OCI-LY7 (cell line): ENCODE measurements at regions not wholly inside any gene's neighbourhood (a gene's known extent, or its start where the extent isn't known, plus 50 kb on each side); places are given as distances from the start of the nearest gene placed in this dataset.

Source experiments
- BruUV-seq: library from RNA; stranded (reverse); fragments of 400-500 nt; replicated peaks from 2 replicates; lab custom pipeline; 2021; lab: Mats Ljungman, UMichigan
- CTCF ChIA-PET: fragments of 300-600 bp; sonication (Branson Sonifier 250); formaldehyde crosslinking; loops from one replicate; lab custom pipeline; 2022; ENCODE audit warnings: antibody characterized with exemption; ENCODE audit not compliant: unreplicated experiment; lab: Charles Lee
- POLR2A ChIA-PET: fragments of 300-600 bp; sonication (Branson Sonifier 250); formaldehyde crosslinking; loops from one replicate; lab custom pipeline; 2022; ENCODE audit warnings: antibody characterized with exemption; lab: Charles Lee
- DNase-seq: peaks from one replicate; pipeline ENCODE4 v3.0.0-alpha.2; 2015; ENCODE audit warnings: low spot score
- H2AFZ ChIP-seq: fragments of 200-600 bp; sonication (generic), shearing (Covaris generic); 2 replicates; pipeline ENCODE4 v1.6.1; 2014; ENCODE audit warnings: mild to moderate bottlenecking, antibody characterized with exemption, low read length, moderate library complexity
- H3K27ac ChIP-seq: fragments of 200-600 bp; sonication (generic); 2 replicates; pipeline ENCODE4 v1.5.1; 2014; ENCODE audit warnings: mixed run types, low read depth, mild to moderate bottlenecking, moderate library complexity, low read length, inconsistent platforms; ENCODE audit not compliant: poor library complexity, severe bottlenecking
- H3K36me3 ChIP-seq: fragments of 200-600 bp; sonication (generic); 2 replicates; pipeline ENCODE4 v1.6.1; 2014; ENCODE audit warnings: mild to moderate bottlenecking, antibody characterized with exemption, low read length, moderate library complexity, mixed read lengths; ENCODE audit not compliant: insufficient read depth
- H3K4me1 ChIP-seq: fragments of 200-600 bp; sonication (generic); 2 replicates; pipeline ENCODE4 v1.5.1; 2014; ENCODE audit warnings: mild to moderate bottlenecking, low read length; ENCODE audit not compliant: insufficient read depth, poor library complexity, severe bottlenecking
- H3K4me2 ChIP-seq: fragments of 200-600 bp; sonication (generic); 2 replicates; pipeline ENCODE4 v1.6.1; 2014; ENCODE audit warnings: mild to moderate bottlenecking, low read length
- H3K4me3 ChIP-seq: fragments of 200-600 bp; sonication (generic); 2 replicates; pipeline ENCODE4 v1.5.1; 2014; ENCODE audit warnings: mild to moderate bottlenecking, low read depth, low read length; ENCODE audit not compliant: poor library complexity, severe bottlenecking
- H3K79me2 ChIP-seq: fragments of 200-600 bp; sonication (generic); 2 replicates; pipeline ENCODE4 v1.6.1; 2016; ENCODE audit warnings: low read depth, mild to moderate bottlenecking, low read length, moderate library complexity, mixed read lengths; ENCODE audit not compliant: insufficient read depth
- H3K9me2 ChIP-seq: fragments of 200-600 bp; sonication (generic); 2 replicates; pipeline ENCODE4 v1.6.1; 2016; ENCODE audit warnings: mild to moderate bottlenecking, low read length, mixed read lengths; ENCODE audit not compliant: insufficient read depth
- H3K9me3 ChIP-seq: fragments of 200-600 bp; sonication (generic); 2 replicates; pipeline ENCODE4 v1.6.1; 2014; ENCODE audit warnings: mild to moderate bottlenecking, mixed run types, low read length, mixed read lengths
- H4K20me1 ChIP-seq: fragments of 200-600 bp; sonication (generic); 2 replicates; pipeline ENCODE4 v1.6.1; 2014; ENCODE audit warnings: mild to moderate bottlenecking, antibody characterized with exemption, low read length, moderate library complexity, mixed read lengths; ENCODE audit not compliant: insufficient read depth
- EZH2phosphoT487 ChIP-seq: fragments of 200-600 bp; sonication (generic); IDR thresholded peaks from 2 replicates; pipeline ENCODE4 v1.6.1; 2018; ENCODE audit warnings: low read depth, borderline replicate concordance, mild to moderate bottlenecking, mixed run types, antibody characterized with exemption, low read length, moderate library complexity, mixed read lengths
- intact Hi-C: fragments of 100-400 bp; cut with micrococcal nuclease; formaldehyde crosslinking; loops from one replicate; pipeline ENCODE4 v1.10.0; 2022; ENCODE audit not compliant: unreplicated experiment
- TF ChIP-seq, protein P1 (sequence below): fragments of 200-600 bp; sonication (generic); conservative IDR thresholded peaks from 2 replicates; pipeline ENCODE4 v1.5.1; 2014; ENCODE audit warnings: mild to moderate bottlenecking, antibody characterized with exemption, low read length, moderate library complexity, mixed read lengths

DNA sequence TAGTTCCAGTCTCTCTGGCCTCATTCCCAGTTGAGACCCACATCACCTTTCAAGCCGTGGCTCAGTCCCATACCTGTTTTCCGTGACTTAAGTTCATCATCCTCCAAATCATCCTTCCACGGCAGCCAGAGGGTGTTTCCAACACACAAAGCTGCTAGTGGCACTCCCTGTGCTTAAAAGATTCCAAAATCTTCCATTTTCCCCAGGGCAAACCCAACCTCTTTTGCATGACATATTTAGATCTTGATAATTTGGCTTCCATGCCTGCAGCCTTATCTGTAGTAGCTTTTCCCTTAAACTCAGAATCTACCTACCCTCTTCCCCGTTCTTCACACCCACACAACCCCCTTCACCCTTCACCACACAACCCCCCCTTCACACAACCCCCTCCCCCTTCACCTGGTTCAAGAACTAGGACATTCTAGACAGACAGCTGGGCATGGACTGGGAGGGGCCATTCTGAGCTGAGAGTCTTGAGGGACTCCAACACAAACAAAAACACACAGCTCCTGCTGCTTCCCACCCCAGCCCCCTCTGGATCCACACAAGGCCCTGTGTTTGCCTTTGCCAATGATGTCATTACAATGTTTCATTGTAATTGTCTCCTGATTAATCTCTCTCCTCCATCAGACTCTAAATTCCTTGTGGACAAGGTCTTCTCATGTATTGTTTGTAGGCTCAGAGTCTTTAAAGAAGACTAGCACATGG lies 268.2 kb downstream of the SH3GL2 start:
- Histone ChIP-seq H3K36me3 (no peaks in the 10 kb centered on the region), H3K4me2 (no peak overlapping the region), H4K20me1 (no peaks in the 10 kb centered on the region), H3K4me1 (no peaks in the 10 kb centered on the region), H3K27ac (no peak overlapping the region), H3K9me2 (no peaks in the 10 kb centered on the region), H3K9me3 (no peaks in the 10 kb centered on the region), H3K79me2 (no peaks in the 10 kb centered on the region), H3K4me3 (no peak overlapping the region), H2AFZ (no peak overlapping the region)
- BruUV-seq, result no TSS peak
- TF ChIP-seq EZH2phosphoT487, result no peak
- TF ChIP-seq, protein P1, sequence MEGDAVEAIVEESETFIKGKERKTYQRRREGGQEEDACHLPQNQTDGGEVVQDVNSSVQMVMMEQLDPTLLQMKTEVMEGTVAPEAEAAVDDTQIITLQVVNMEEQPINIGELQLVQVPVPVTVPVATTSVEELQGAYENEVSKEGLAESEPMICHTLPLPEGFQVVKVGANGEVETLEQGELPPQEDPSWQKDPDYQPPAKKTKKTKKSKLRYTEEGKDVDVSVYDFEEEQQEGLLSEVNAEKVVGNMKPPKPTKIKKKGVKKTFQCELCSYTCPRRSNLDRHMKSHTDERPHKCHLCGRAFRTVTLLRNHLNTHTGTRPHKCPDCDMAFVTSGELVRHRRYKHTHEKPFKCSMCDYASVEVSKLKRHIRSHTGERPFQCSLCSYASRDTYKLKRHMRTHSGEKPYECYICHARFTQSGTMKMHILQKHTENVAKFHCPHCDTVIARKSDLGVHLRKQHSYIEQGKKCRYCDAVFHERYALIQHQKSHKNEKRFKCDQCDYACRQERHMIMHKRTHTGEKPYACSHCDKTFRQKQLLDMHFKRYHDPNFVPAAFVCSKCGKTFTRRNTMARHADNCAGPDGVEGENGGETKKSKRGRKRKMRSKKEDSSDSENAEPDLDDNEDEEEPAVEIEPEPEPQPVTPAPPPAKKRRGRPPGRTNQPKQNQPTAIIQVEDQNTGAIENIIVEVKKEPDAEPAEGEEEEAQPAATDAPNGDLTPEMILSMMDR, result no peak
- CTCF ChIA-PET, result no interaction called here
- POLR2A ChIA-PET, result no interaction called here
- intact Hi-C loops, result no loop called here
- DNase-seq, result no peak

DNA sequence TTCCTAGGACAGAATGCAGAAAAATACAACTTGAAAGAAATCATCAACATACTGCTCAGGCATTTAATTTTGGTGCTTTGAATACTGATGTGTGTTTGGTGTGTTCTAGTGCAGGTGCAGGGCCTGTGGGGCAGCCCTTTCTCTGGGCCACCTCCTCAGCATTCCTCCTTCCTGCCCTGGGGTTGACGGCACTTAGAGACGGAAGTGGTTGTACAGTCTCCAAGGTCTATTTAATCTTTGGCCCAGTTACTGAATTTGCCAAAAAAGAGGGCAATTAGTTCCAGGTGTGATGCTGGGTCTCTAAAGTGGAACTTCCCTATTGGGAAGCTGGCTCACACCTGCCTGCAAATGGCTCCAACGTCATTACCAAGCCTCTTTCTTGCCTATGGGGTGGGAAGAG lies 269.0 kb downstream of the SH3GL2 start:
- no peak for DNase-seq
- no peak overlapping the region for H3K4me3 ChIP-seq
- no peak overlapping the region for H2AFZ ChIP-seq
- ChIA-PET CTCF (no interaction called here), POLR2A (no interaction called here)
- no peaks in the 10 kb centered on the region for H3K79me2 ChIP-seq
- no peaks in the 10 kb centered on the region for H3K9me3 ChIP-seq
- H3K4me1 ChIP-seq, result no peaks in the 10 kb centered on the region
- H3K4me2 ChIP-seq, result no peak overlapping the region
- BruUV-seq, result no TSS peak
- no peaks in the 10 kb centered on the region for H4K20me1 ChIP-seq
- H3K9me2 ChIP-seq, result no peaks in the 10 kb centered on the region
- TF ChIP-seq, protein P1, result no peak
- TF ChIP-seq EZH2phosphoT487, result no peak
- H3K27ac ChIP-seq, result no peak overlapping the region
- no peaks in the 10 kb centered on the region for H3K36me3 ChIP-seq
- intact Hi-C loops, result no loop called here

DNA sequence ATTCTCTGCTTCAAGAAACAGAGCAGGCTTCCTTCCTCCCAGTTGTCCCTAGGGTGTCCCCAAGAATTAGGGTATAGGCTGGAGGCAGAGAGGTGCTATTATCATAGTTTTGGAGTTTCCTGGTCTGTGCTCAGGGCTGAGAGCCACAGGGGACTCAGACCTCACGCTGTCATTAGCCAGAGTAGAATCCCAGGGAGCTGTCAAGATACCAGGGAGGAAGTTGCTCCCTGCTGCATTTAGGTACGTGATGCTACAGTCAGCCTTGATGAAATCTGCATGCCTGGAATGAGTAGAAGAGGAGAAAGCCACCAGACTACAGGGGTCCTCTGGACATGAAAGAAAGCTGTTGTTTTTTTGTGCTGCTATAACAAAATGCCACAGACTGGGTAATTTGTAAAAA lies 273.2 kb downstream of the SH3GL2 start:
- BruUV-seq, result no TSS peak

More for the DNA sequence above, 273.2 kb downstream of the SH3GL2 start:
- ChIA-PET POLR2A (no interaction called here), CTCF (no interaction called here)
- intact Hi-C loops, result no loop called here
- Histone ChIP-seq H3K4me1 (no peaks in the 10 kb centered on the region), H2AFZ (no peak overlapping the region), H3K4me2 (no peak overlapping the region), H3K79me2 (no peaks in the 10 kb centered on the region), H4K20me1 (no peaks in the 10 kb centered on the region), H3K27ac (no peak overlapping the region), H3K9me3 (no peaks in the 10 kb centered on the region), H3K36me3 (no peaks in the 10 kb centered on the region), H3K9me2 (no peaks in the 10 kb centered on the region), H3K4me3 (no peak overlapping the region)
- TF ChIP-seq, protein P1, result no peak
- DNase-seq, result no peak
